ENCODE measurements at regions not wholly inside any gene's neighbourhood (a gene's known extent, or its start where the extent isn't known, plus 50 kb on each side); places are given as distances from the start of the nearest gene placed in this dataset.

GRCh38 chr2:88329815-88330603 lies 122.5 kb downstream of the FOXI3 start:
- CTCF ChIA-PET = no interaction called here
- Histone ChIP-seq H2AFZ (no peak overlapping the region), H3K4me1 (replicated peaks; ENCODE audit: insufficient read depth) (no peaks in the 10 kb centered on the region), H4K20me1 (ENCODE audit: insufficient read depth) (no peaks in the 10 kb centered on the region), H3K27ac (no peak overlapping the region), H3K79me2 (ENCODE audit: low read depth) (no peaks in the 10 kb centered on the region), H3K4me2 (peak overlapping the region; percentile 18; the same call in 1 of the 2 replicates), H3K27me3 (ENCODE audit: insufficient read depth, low read depth) (peaks cover 26% of the 10 kb centered on the region), H3K36me3 (ENCODE audit: low read depth) (no peaks in the 10 kb centered on the region), H3K9me3 (ENCODE audit: insufficient read depth, low read depth) (no peaks in the 10 kb centered on the region), H3K4me3 (no peak overlapping the region), H3F3A (ENCODE audit: insufficient read depth, low read depth) (no peaks in the 10 kb centered on the region), H3K9me2 (ENCODE audit: insufficient read depth) (no peaks in the 10 kb centered on the region)
- peak; percentile 47 to 70 for DNase-seq
- intact Hi-C loops (cut with micrococcal nuclease; ENCODE audit: unreplicated experiment) = no loop called here
- TF ChIP-seq EZH2 (IDR thresholded peaks at IDR 0.05; ENCODE audit: low read depth) (no peak), CTCF (conservative IDR thresholded peaks at IDR 0.05) (no peak)
- no TSS peak for BruUV-seq (replicated peaks)
- POLR2A ChIA-PET (ENCODE audit: unreplicated experiment) = no interaction called here

GRCh38 chr2:88321449-88322248 lies 130.8 kb downstream of the FOXI3 start:
- TF ChIP-seq CTCF (conservative IDR thresholded peaks at IDR 0.05) (no peak), EZH2 (IDR thresholded peaks at IDR 0.05; ENCODE audit: low read depth) (no peak)
- intact Hi-C loops (cut with micrococcal nuclease; ENCODE audit: unreplicated experiment) = no loop called here
- Histone ChIP-seq H3K4me3 (no peak overlapping the region), H3K79me2 (ENCODE audit: low read depth) (no peaks in the 10 kb centered on the region), H3K27ac (no peak overlapping the region), H3K27me3 (ENCODE audit: insufficient read depth, low read depth) (peaks cover 42% of the 10 kb centered on the region), H4K20me1 (ENCODE audit: insufficient read depth) (no peaks in the 10 kb centered on the region), H3K9me2 (ENCODE audit: insufficient read depth) (no peaks in the 10 kb centered on the region; the same call in 1 of the 2 replicates), H3K4me1 (replicated peaks; ENCODE audit: insufficient read depth) (no peaks in the 10 kb centered on the region), H3K36me3 (ENCODE audit: low read depth) (no peaks in the 10 kb centered on the region), H3K9me3 (ENCODE audit: insufficient read depth, low read depth) (no peaks in the 10 kb centered on the region), H2AFZ (no peak overlapping the region), H3K4me2 (no peak overlapping the region), H3F3A (ENCODE audit: insufficient read depth, low read depth) (no peaks in the 10 kb centered on the region)
- no peak for DNase-seq
- no TSS peak for BruUV-seq (replicated peaks)
- ChIA-PET CTCF (no interaction called here), POLR2A (ENCODE audit: unreplicated experiment) (no interaction called here)

- Histone ChIP-seq H3K4me1 (replicated peaks; ENCODE audit: insufficient read depth) (no peaks in the 10 kb centered on the region), H3K27me3 (ENCODE audit: insufficient read depth, low read depth) (peaks cover 42% of the 10 kb centered on the region), H3K36me3 (ENCODE audit: low read depth) (no peaks in the 10 kb centered on the region), H3K4me3 (no peak overlapping the region), H3F3A (ENCODE audit: insufficient read depth, low read depth) (no peaks in the 10 kb centered on the region), H3K79me2 (ENCODE audit: low read depth) (no peaks in the 10 kb centered on the region), H4K20me1 (ENCODE audit: insufficient read depth) (no peaks in the 10 kb centered on the region), H3K27ac (no peak overlapping the region), H3K4me2 (no peak overlapping the region), H3K9me2 (ENCODE audit: insufficient read depth) (no peaks in the 10 kb centered on the region; the same call in 1 of the 2 replicates), H2AFZ (no peak overlapping the region), H3K9me3 (ENCODE audit: insufficient read depth, low read depth) (no peaks in the 10 kb centered on the region)
- DNase-seq = no peak
- ChIA-PET POLR2A (ENCODE audit: unreplicated experiment) (interaction anchor here (0.7 kb wide), 1 partner anchor 32 kb away, joined by 3 read pairs; no protein-coding TSS in a partner anchor), CTCF (no interaction called here)
- BruUV-seq (replicated peaks) = no TSS peak
- intact Hi-C loops (cut with micrococcal nuclease; ENCODE audit: unreplicated experiment) = no loop called here
- TF ChIP-seq CTCF (conservative IDR thresholded peaks at IDR 0.05) (no peak), EZH2 (IDR thresholded peaks at IDR 0.05; ENCODE audit: low read depth) (no peak)
Observed at GRCh38 chr2:88320076-88320773, 132.3 kb downstream of the FOXI3 start.
